ENCODE measurements at regions not wholly inside any gene's neighbourhood (a gene's known extent, or its start where the extent isn't known, plus 50 kb on each side); places are given as distances from the start of the nearest gene placed in this dataset.
"Not testable (repeated sequence)": the region's sequence is repeated elsewhere in the genome, so short reads cannot be mapped to it uniquely, and the experiment has no call there.

- not testable (repeated sequence) for TF ChIP-seq RBAK (CRISPR knock-in tag; IDR thresholded peaks at IDR 0.05); CC2D1A (CRISPR knock-in tag; IDR thresholded peaks at IDR 0.05); BCL6 (CRISPR knock-in tag; IDR thresholded peaks at IDR 0.05); IKZF5 (CRISPR knock-in tag; IDR thresholded peaks at IDR 0.05); CTCF (CRISPR knock-in tag; IDR thresholded peaks at IDR 0.05); CHD4 (IDR thresholded peaks at IDR 0.05; ENCODE audit: borderline replicate concordance, low read length); RAD51 (IDR thresholded peaks at IDR 0.05; ENCODE audit: borderline replicate concordance); ZBTB44 (CRISPR knock-in tag; IDR thresholded peaks at IDR 0.05); SP1 (IDR thresholded peaks at IDR 0.05); SP1 (CRISPR knock-in tag; IDR thresholded peaks at IDR 0.05); BRF2 (CRISPR knock-in tag; IDR thresholded peaks at IDR 0.05); ZBTB49 (CRISPR knock-in tag; IDR thresholded peaks at IDR 0.05; ENCODE audit: borderline replicate concordance)
Observed at GRCh38 chr6:74888741-74889140, 317.1 kb downstream of the COL12A1 start.

All from HepG2 (cell line).